Neural progenitor cell (in vitro differentiated cells): ENCODE measurements at regions not wholly inside any gene's neighbourhood (a gene's known extent, or its start where the extent isn't known, plus 50 kb on each side); places are given as distances from the start of the nearest gene placed in this dataset.

Source experiments
- CTCF ChIP-seq: fragments of 200-600 bp; sonication (generic); IDR thresholded peaks from 2 replicates; pipeline ENCODE4 v1.5.1; 2017; ENCODE audit warnings: antibody characterized with exemption, mild to moderate bottlenecking
- EZH2 ChIP-seq: fragments of 200-600 bp; sonication (generic); IDR thresholded peaks from 2 replicates; pipeline ENCODE4 v1.6.1; 2017; ENCODE audit warnings: antibody characterized with exemption, mild to moderate bottlenecking, moderate library complexity

- TF ChIP-seq EZH2 (no peak), CTCF (no peak)
These were observed 52.5 kb upstream of the PITX2 start for GRCh38 chr4:110675426-110675825.
